T47D (cell line): ENCODE measurements at regions not wholly inside any gene's neighbourhood (a gene's known extent, or its start where the extent isn't known, plus 50 kb on each side); places are given as distances from the start of the nearest gene placed in this dataset.
"Not testable (repeated sequence)": the region's sequence is repeated elsewhere in the genome, so short reads cannot be mapped to it uniquely, and the experiment has no call there.

Experiments
- DNase-seq, 2 experiments: peaks; one replicate each; pipeline versions ENCODE4 v3.0.0 to v3.0.0-alpha.2; 2011 to 2012; ENCODE audit warnings: low read depth in 1 of 2, low spot score in 1 of 2
- JUND ChIP-seq: IDR thresholded peaks from 2 replicates; pipeline ENCODE4 v1.6.1; 2012; ENCODE audit warnings: low read depth
- in situ Hi-C: cut with HindIII; loops from 2 replicates; pipeline ENCODE4 v1.10.0; 2016; ENCODE audit warnings: low sequenced_read_pairs, low pct_unique_long_range_greater_than_20kb

- in situ Hi-C loops: no loop called here
- TF ChIP-seq JUND: no peak
- DNase-seq: no peak
Observed at GRCh38 chr13:54607421-54607820, 1578.8 kb downstream of the OLFM4 start.

- no peak for TF ChIP-seq JUND
- in situ Hi-C loops: no loop called here
- DNase-seq: no peak
Observed at GRCh38 chr13:54611390-54611789, 1582.8 kb downstream of the OLFM4 start.

GRCh38 chr13:54614726-54615125 lies 1586.1 kb downstream of the OLFM4 start:
- peak in 1 of 2 experiments; percentile 33 for DNase-seq
- in situ Hi-C loops: no loop called here
- TF ChIP-seq JUND: no peak

GRCh38 chr13:54626504-54626903 lies 1597.9 kb downstream of the OLFM4 start:
- in situ Hi-C loops, DNase-seq: not testable (repeated sequence)

- no peak for DNase-seq
- in situ Hi-C loops: no loop called here
- no peak for TF ChIP-seq JUND
Observed at GRCh38 chr13:54627646-54628372, 1599.2 kb downstream of the OLFM4 start.

- TF ChIP-seq JUND: no peak
- in situ Hi-C loops: no loop called here
- DNase-seq: peak in 1 of 2 experiments; percentile 26
Observed at GRCh38 chr13:54628383-54628782, 1599.8 kb downstream of the OLFM4 start.

GRCh38 chr13:54633456-54633855 lies 1604.8 kb downstream of the OLFM4 start:
- peak in 1 of 2 experiments; percentile 36 for DNase-seq
- no peak for TF ChIP-seq JUND
- in situ Hi-C loops: no loop called here

GRCh38 chr13:54636231-54636630 lies 1607.6 kb downstream of the OLFM4 start:
- no peak for TF ChIP-seq JUND
- in situ Hi-C loops: no loop called here
- DNase-seq: no peak

GRCh38 chr13:54637366-54637765 lies 1608.8 kb downstream of the OLFM4 start:
- no peak for TF ChIP-seq JUND
- in situ Hi-C loops: no loop called here
- peak in 1 of 2 experiments; percentile 34 for DNase-seq

- no peak for DNase-seq
- in situ Hi-C loops: no loop called here
- no peak for TF ChIP-seq JUND
Observed at GRCh38 chr13:54640719-54641118, 1612.1 kb downstream of the OLFM4 start.

- no peak for TF ChIP-seq JUND
- no peak for DNase-seq
Observed at GRCh38 chr13:54643863-54644262, 1615.2 kb downstream of the OLFM4 start.

GRCh38 chr13:54647275-54647674 lies 1618.7 kb downstream of the OLFM4 start:
- no peak for DNase-seq
- in situ Hi-C loops: no loop called here
- TF ChIP-seq JUND: no peak

More at GRCh38 chr13:54643863-54644262, 1615.2 kb downstream of the OLFM4 start:
- in situ Hi-C loops: no loop called here

GRCh38 chr13:54657588-54657987 lies 1629.0 kb downstream of the OLFM4 start:
- in situ Hi-C loops: no loop called here
- no peak for DNase-seq
- TF ChIP-seq JUND: no peak

- TF ChIP-seq JUND: no peak
- DNase-seq: no peak
- in situ Hi-C loops: no loop called here
Observed at GRCh38 chr13:54658771-54659170, 1630.2 kb downstream of the OLFM4 start.
